HG02981 (cell line): ENCODE measurements at regions not wholly inside any gene's neighbourhood (a gene's known extent, or its start where the extent isn't known, plus 50 kb on each side); places are given as distances from the start of the nearest gene placed in this dataset.

Experiments
- ATAC-seq: cut with Tn5 transposase; IDR thresholded peaks from one replicate; pipeline ENCODE4 v1.9.1; 2021; ENCODE audit warnings: mild to moderate bottlenecking, moderate library complexity; ENCODE audit not compliant: unreplicated experiment

- no peak for ATAC-seq
Observed at GRCh38 chr2:2823061-2823753, 492.1 kb upstream of the MYT1L start.

DNA sequence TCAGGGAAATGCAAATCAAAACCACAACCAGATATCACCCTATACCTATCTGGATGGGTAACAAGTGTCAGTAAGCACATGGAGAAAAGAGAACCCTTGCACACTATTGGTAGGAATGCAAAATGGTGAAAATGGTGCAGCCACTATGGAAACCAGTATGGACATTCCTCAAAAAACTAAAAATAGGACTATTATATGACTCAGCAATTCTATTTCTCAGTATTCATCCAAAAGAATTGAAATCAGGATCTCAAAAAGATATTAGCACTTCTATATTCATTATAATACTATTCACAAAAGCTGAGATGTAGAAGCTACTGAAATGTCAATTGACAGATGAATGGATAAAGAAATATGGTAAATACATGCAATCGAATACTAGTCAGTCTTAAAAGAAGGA is 491.1 kb upstream of the MYT1L start:
- no peak for ATAC-seq

- ATAC-seq = no peak
Observed at GRCh38 chr2:2812648-2813047, 481.6 kb upstream of the MYT1L start.

- no peak for ATAC-seq
Observed at GRCh38 chr2:2812117-2812516, 481.0 kb upstream of the MYT1L start.

GRCh38 chr2:2810504-2810903 is 479.4 kb upstream of the MYT1L start:
- ATAC-seq = no peak

DNA sequence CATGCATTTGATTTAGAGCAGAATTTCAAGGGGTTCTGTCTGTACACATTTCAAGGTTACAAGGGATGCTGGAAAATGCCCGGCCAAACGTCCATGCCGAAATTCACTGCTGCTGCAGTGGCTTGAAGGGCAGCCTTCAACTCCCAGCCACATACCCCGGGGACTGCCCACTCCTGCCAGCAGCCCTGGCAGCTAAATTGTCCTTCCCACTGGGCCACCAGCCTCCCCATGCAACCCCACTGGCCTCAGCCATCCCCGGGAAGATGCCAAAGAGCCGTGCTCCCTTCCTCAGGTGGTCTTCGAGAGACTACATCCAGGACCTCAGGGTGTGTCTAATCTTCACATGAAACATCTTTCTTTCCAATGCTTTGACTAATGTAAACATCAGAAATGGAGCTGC is 478.7 kb upstream of the MYT1L start:
- no peak for ATAC-seq

- ATAC-seq = no peak
Observed at GRCh38 chr2:2808551-2809058, 477.5 kb upstream of the MYT1L start.

DNA sequence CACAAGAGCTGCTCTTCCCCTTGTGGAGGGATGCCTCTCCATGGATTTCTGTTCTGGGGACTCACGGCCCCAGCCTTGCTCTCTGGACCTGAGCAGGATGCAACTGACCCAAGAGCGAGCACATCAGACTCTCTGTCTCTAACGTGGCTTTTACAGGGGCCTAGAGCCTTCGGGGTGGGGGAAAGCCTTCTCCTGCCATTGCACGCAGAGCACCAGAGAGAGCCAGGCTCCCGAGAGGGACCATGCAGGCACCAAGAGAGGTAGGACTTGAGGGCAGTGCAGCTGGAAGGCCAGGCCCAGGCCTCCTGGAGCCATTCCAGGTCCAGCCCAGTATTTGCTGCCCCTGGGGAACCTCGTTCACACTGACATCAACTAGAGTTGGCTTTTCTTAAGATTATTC is 475.6 kb upstream of the MYT1L start:
- ATAC-seq = no peak

DNA sequence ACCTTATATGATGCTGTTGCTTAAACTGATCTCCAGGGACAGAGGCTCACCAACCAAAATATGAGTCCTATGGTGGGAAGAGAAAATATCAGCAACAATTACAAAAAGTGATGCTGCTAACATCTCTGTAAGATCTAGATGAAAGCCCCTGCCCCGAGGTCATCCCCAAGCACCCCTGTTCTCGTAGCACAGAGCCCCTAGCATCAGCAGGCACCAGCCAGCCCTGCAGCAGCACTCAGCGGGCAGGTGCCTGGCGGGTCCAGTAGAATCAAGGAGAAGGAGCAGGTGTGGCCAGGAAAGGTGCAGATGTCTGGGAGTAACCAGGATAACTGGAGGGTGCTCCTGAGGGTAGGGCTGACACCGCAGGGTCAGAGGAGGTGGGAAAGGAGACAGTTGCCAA is 474.2 kb upstream of the MYT1L start:
- no peak for ATAC-seq

GRCh38 chr2:2804528-2804927 is 473.5 kb upstream of the MYT1L start:
- ATAC-seq = no peak

GRCh38 chr2:2801458-2801857 is 470.4 kb upstream of the MYT1L start:
- ATAC-seq = no peak

GRCh38 chr2:2800697-2801096 is 469.6 kb upstream of the MYT1L start:
- no peak for ATAC-seq

DNA sequence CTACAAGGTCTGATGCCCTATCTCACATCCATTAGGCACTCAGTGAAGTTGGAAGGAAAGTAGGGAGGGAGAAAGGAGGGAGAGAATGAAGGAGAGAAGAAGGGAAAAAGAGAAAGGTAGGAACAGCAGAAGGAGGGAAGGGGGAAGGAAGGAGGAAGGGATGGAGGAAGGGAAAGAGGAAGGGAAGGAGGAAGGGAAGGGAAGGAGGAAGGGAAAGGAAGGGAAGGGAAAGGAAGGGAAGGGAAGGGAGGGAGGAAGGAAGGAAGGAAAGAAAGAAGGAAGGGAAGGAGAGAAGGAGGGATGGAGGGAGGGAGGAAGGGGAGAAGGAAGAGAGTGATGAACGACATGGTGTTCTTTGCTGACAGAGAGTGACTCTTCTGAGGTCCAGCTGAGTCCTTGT is 468.9 kb upstream of the MYT1L start:
- ATAC-seq = no peak

- no peak for ATAC-seq
Observed at GRCh38 chr2:2799151-2799697, 468.1 kb upstream of the MYT1L start.

GRCh38 chr2:2798337-2798736 is 467.3 kb upstream of the MYT1L start:
- ATAC-seq = no peak

DNA sequence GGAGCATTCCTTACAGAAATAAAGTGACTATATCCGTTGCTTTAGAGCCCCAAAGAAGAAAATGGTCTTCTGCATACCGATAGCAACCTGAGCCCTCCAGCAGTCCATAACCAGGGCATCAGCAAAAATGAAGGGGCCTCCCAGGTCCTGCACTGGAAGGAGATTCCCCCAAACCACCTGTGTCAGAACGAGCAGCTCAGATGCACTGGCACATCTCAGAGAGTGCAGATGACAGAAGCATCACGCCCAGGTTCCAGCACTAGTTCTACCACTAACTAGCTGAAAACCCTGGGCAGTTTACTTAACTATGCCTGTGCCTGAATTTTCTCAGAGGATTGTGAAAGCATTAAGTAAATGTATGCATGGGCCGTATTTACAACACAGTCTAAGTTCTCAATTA is 466.7 kb upstream of the MYT1L start:
- ATAC-seq = no peak

DNA sequence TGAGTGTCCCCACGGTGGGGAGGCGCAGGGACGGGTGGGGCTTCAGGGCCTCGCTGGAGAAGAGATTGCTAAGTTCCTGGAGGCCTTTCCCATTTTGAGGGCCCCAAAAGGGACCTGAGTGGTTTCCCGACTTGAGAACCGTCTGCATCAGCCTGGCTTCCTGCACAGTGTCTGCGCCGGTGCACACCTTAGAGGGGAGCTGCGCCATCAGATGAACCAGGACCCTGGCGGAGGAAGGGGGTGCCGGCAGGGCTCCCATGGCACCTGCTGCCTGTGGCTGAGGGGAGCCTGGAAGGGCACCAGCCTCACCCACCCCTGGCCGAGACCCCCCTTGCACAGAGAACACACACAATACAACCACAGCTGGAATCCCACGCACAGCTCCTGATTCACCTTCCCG is 465.1 kb upstream of the MYT1L start:
- ATAC-seq = no peak

DNA sequence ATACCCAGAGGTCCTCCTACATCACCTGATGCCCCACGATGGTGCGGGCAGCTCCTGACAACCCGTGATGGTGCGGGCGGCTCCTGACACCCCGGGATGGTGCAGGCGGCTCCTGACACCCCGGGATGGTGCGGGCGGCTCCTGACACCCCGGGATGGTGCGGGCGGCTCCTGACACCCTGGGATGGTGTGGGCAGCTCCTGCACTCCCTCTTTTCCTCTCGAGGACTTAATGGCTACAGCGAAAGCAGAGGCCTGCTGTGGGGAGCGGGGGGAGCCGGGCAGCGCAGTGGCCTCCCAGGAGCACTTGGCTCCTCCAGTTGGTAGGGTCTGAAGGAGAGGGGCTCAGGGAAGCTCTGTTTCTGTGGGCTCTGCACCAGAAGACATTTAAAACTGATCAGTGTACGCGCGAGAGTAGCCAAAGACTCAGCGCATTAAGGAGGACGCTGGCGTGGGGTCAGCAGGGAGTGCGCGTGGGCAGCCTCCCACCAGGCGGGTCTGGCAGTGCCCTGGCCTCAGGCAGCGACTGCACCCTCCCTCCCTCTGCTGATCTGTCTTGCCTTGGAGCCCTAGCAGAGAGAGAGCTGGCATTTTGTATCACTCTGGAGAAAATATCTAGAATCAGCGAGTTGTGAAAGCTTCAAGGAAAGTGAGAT is 464.5 kb upstream of the MYT1L start:
- no peak for ATAC-seq

DNA sequence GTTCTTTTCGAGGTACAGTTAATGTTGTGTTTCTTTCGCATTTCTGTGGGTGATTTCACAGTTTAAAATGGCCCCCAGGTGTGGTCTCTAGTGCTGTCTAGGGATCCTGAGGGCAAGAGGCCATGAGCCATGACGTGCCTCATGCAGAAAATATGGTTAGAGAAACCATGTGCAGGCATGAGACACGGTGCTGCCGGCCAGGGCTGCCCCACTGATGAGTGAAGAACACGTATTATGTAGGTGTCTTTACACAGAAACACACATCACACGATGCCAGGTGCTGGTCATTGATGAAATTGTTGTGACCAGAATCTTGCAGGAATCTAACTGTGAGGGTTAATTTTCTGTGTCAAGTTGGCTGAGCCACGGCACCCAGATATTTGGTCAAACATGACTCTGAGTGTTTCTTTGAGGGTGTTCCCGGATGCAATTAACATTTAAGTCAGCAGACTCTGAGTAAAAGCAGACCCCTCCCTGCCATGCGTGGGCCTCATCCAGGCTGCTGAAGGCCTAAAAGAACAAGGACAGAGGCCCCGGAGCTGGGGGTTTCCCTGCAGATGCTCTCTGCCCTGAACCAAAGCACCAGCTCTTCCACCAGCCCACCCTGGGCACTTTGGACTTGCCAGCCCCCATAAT is 463.0 kb upstream of the MYT1L start:
- no peak for ATAC-seq

DNA sequence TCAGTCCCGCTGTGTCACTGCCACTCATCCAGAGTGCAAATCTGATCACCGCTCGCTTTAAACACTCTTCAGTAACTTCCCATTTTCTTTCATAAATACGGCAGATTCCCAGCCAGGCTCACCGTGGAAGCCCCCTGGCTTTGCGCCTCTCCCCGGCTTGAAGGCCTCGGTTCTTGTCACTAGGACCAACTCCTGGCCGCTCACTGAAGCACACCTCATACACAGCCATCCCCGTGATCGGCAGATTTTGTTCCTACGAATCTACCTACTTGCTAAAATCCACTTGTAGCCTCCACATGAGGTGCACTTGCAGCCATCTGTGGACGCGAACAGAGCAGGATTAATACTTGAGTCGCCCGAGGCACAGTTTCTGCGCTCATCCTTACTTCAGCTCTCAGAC is 462.4 kb upstream of the MYT1L start:
- ATAC-seq = no peak

GRCh38 chr2:2791606-2792005 is 460.5 kb upstream of the MYT1L start:
- no peak for ATAC-seq

GRCh38 chr2:2791031-2791430 is 460.0 kb upstream of the MYT1L start:
- no peak for ATAC-seq
